ENCODE measurements at regions not wholly inside any gene's neighbourhood (a gene's known extent, or its start where the extent isn't known, plus 50 kb on each side); places are given as distances from the start of the nearest gene placed in this dataset.

DNA sequence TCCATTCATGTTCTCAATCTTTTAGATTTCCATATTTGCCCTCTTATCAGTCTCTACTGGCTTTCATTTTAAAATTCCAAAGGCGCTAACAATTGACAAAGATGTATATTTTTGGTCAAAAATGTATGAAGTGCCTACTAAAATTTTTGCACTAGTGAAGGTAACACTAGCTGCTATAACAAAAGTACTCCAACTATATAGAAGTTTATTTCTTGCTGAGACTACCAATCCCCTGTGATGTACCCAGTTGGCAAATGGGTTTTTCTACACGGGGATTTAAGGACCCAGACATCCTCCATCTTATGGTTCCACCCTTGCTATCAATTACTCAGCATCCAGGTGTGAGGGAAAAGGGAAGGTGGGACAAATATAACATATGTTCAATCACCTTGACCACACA lies 75.3 kb upstream of the TSPAN8 start:
- no peak for DNase-seq

DNA sequence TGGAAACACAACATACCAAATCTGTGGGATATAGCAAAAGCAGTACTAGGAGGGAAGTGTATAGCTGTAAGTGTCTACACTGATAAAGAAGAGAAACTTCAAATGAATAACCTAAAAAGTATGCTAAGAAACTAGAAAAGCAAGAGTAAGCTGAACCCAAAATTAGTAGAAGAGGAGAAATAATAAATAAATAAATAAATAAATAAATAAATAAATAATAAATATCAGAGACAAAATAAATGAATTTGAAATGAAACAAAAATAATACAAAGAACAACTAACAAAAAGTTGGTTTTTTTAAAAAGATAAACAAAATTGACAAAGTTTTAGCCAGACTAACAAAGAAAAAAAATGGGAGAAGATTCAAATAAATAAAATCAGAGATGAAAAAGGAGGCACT lies 72.7 kb upstream of the TSPAN8 start:
- no peak for DNase-seq

DNA sequence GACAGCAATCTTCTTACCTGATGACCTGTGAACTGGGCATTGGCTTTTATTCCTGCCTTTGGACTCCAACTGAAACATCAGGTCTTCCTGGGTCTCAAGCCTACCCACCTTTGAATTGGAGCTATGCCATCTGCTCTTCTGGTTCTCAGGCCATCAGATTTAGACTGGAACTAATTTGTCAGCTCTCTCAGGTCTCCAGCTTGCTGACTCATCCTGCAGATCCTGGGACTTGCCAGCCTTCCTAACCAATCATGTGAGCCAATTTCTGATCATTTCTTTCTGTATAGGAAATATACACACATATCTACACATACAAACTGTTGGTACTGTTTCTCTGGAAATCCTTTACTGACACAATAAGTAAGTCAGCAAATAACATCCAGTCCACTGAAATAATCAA lies 65.3 kb upstream of the TSPAN8 start:
- no peak for DNase-seq

DNA sequence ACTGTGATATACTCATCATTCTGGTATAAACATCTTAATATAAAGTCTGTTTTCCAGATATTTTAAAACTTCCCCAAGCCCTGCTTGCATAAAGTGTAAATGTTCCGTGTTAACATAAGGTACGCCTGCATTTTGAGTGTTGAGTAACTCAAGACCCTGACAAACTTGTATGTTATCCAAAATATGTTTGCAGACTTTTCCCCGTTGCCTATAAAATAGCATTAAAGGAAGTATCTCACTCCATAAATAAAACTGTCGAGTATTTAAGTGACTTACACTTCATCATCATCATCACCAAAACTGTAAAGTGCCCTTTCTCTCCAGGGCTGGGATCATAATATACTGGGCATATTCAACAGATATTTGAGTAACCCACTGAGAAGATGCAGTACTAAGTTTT lies 64.6 kb upstream of the TSPAN8 start:
- no peak for DNase-seq

DNA sequence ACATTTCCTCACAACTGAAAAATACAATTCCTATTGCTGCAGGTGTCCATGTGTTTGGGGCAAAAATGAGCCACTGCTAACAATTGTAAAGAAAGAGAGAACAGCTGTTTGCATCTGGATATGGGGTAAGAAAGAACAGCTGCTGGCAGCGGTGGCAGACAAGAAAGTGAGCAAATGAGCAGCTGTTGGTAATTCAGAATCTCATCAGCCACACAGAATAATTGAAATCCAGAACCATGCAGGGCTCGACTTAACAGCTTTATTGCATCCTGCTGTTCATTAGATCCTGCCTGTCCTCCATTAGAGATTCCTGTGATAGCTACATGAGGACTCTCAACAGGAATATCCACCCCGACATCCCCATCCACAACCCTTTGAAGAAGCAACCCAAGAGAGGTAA lies 62.5 kb upstream of the TSPAN8 start:
- no peak for DNase-seq

DNA sequence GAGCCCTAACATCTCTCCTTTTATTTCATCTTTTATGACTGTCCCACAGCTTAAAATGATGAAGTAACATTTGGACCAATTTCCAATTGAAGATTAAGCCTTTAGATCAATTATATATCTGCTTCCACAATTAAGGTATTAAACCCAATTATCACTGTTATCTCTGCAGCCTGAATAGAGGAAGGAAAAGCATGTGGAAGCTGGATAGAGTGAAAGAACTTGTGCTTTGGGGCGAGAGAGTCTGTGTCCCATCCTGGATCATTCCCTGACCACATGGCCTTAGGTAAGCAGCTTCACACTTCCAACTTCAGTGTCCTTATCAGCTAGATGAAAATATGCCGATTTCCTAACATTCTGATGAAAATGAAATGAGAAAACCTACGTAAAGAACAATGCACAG lies 61.4 kb upstream of the TSPAN8 start:
- no peak for DNase-seq

DNA sequence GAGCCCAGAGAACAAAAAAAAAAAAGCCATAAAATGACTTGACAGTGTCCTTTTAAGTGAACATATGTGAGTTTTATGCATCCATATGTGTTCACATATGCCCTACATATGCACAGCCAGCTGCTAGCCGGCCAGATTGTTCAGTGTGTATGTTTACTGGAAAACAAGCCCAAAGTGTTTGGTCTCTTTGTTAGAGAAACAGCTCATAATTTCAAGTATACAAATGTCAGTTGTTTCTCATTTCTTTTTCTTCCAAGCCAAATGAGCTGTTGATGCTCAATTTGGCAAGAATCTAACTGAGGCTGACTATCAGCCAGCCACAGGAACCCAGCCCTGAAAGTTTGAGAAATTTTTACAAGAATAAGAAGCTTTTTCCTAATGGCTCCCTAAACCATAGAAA lies 60.8 kb upstream of the TSPAN8 start:
- no peak for DNase-seq

DNA sequence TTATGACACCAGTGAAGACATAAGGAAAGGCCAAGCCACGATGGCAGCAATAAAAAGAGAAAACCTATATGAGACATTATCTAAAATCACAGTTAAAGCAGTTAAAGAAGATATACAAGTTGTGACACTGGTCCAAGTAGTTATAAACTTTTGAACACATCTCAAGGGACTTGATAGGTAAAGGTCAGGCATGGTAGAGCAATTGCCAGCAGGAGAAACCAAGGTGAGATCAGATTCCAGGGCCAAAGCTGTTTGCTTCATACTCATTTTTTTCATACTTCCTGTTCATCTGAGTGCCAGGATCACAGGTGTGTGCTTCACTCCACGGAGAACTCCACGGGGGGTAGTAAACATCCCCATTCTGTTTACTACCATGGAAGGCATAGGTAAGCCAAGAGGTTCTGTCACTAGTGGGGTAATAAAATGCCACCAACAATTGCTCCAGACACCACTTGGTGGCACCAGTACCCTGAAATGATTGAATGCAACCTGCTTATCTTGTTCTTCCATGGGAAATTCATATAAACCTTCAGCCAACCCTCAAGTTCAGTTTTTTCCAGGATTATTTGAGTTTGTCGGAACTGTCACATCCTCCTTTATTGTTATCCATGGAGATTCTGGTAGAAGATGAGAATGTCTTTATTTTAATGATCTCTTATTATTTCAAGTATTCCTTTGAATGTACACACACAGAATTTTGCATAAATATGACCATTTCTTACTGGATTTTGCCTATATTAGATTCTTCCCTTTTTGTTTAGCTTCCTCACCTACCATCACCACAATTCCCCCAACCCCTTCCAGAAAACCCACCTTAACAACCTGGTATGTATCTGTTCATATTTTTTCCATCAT lies 59.2 kb upstream of the TSPAN8 start:
- DNase-seq = peak in 1 of 2 donors; percentile 1

DNA sequence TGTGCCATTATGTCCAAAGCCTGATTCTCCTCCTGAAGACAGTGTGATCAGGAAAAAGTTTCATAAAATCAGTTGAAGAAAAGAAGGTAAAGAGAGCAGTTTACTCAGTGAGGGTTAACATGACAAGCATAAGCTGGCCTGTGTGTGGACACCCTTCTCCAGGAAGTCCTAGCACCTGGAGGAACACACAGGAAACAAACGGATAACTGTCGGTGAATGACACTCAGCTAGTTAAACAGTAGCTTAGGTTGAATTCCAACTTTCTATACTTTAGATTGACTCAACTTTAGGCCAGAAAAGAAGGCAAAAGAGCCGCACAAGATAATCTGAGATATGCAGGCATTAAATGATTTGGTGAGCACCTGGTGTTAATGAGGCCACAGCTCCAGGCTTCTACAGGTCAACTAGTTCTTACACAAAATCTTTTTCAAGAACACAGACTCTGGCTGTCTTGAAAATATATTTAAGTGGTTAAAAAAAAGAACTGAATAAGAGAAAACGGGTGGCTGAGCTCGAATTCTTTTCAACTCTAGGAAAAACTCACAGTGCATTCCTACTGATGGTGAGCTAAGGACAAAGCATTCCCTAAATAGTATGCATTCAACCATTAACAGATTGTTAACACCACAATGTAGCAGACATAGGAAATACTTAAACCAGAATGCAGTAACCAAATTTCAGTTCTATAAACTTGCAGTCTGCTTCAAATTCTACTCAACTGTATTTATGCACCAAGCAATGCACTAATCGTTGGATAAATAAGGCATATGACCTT lies 56.9 kb upstream of the TSPAN8 start:
- no peak for DNase-seq

DNA sequence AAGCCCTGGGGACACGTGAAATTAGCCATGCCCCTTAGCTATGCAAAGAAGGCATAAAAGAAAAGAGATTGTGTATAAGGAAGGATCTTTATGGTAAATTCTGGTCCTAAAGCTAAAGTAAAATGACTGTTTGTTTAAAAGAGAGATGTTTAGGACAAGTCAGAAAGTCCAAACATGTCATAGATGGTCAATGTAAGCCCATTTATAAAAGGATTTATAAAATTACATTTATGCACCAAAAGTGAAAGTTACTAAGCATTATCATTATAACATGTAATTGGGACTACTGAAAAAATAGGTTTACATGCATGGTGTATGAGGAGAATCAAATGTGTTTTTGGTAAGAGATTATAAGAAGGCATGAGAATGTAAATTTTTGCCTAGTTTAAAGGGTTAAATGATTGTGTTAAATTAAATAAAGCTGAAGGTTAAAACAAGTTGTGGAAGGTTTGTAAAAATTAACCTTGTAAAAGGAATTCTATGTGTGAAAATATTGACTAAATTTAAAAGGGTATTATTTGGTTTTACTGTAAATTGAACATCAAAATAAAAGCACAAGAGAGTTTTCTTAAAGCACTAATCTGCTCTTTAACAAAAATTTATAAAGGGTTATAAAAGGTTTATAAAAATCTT lies 50.4 kb upstream of the TSPAN8 start:
- no peak for DNase-seq

Data from inflammatory macrophage treated with lipopolysaccharide for 1 hour (primary cell).